ENCODE measurements at regions not wholly inside any gene's neighbourhood (a gene's known extent, or its start where the extent isn't known, plus 50 kb on each side); places are given as distances from the start of the nearest gene placed in this dataset.

DNA sequence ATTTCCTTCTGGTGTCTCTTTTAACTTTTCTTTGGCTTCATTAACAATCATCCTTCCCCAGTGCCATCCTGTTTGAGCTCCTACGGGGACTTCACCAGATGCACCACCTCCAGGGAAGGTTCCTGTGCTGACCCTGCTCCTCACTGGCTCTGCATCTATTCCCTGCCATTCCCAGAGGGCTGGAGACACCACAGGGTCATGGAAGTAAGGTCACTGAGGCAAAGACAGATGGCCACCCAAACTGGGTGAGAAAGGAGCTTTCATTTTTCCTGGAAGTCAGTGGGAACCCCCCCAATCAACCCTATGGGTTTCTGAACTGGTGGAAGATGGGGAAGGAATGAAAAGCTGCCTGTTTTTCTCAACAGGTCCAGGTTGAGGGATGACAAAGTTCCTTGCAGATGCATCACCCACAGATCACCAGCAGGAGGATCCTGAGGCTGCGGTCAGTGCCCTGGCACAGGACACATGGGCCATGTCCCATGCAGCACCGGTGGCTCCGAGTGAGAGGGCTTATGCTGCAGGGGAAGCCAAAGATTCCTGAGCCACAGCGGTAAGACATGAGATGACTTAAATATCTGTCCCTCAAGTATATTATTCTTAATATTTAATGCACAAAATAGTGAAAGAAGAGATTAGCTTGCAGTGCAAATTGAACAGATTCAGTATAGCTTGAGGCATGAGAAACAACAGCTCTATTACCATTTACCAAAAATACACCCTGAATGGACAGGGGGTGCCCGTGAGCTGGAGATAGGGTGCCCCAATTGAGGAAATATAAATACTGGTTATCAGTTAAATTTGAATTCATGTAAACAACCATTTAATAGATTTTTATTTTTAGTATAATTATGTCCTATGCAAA, 73.0 kb upstream of the VPREB1 start:
- H3K4me3 ChIP-seq (ENCODE audit: low read depth in 1 of 3, low read length in 3 of 3): no peak overlapping the region
- no peaks in the 10 kb centered on the region for H3K36me3 ChIP-seq (ENCODE audit: control insufficient read depth in 4 of 4, insufficient read depth in 3 of 4, low read depth in 1 of 4, low read length in 3 of 4)
- no peaks in the 10 kb centered on the region for H3K9me3 ChIP-seq (ENCODE audit: control insufficient read depth in 4 of 4, low read length in 3 of 4)
- H3K4me1 ChIP-seq (ENCODE audit: control insufficient read depth in 4 of 4, insufficient read depth in 4 of 4, low read length in 3 of 4): peaks cover 0 to 3% (median 0%) of the 10 kb centered on the region in 4 donors
- whole genome bisulfite sequencing: 35% methylated on average over 6 of the region's 6 CpGs
- no peaks in the 10 kb centered on the region for H3K27me3 ChIP-seq (ENCODE audit: control insufficient read depth in 4 of 4, insufficient read depth in 4 of 4, low read length in 3 of 4)
- DNase-seq (ENCODE audit: low spot score): no peak
- TF ChIP-seq JUND (IDR thresholded peaks at IDR 0.05): no peak
- TF ChIP-seq FOXA1 (IDR thresholded peaks at IDR 0.05): no peak
- no peak for TF ChIP-seq TAF1 (conservative IDR thresholded peaks at IDR 0.05)
- TF ChIP-seq, protein P1, sequence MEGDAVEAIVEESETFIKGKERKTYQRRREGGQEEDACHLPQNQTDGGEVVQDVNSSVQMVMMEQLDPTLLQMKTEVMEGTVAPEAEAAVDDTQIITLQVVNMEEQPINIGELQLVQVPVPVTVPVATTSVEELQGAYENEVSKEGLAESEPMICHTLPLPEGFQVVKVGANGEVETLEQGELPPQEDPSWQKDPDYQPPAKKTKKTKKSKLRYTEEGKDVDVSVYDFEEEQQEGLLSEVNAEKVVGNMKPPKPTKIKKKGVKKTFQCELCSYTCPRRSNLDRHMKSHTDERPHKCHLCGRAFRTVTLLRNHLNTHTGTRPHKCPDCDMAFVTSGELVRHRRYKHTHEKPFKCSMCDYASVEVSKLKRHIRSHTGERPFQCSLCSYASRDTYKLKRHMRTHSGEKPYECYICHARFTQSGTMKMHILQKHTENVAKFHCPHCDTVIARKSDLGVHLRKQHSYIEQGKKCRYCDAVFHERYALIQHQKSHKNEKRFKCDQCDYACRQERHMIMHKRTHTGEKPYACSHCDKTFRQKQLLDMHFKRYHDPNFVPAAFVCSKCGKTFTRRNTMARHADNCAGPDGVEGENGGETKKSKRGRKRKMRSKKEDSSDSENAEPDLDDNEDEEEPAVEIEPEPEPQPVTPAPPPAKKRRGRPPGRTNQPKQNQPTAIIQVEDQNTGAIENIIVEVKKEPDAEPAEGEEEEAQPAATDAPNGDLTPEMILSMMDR (IDR thresholded peaks at IDR 0.05; ENCODE audit: low read depth, low read length, missing input control): peak; percentile 35
- no peak for TF ChIP-seq NR2F2 (IDR thresholded peaks at IDR 0.05)
- no peak for TF ChIP-seq GABPA (IDR thresholded peaks at IDR 0.05 in 1 of 2, conservative IDR thresholded peaks at IDR 0.05 in 1 of 2)
- no peak for TF ChIP-seq HNF4A (conservative IDR thresholded peaks at IDR 0.05)
- TF ChIP-seq, protein P2, sequence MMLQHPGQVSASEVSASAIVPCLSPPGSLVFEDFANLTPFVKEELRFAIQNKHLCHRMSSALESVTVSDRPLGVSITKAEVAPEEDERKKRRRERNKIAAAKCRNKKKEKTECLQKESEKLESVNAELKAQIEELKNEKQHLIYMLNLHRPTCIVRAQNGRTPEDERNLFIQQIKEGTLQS (IDR thresholded peaks at IDR 0.05): no peak
- TF ChIP-seq RXRA (IDR thresholded peaks at IDR 0.05): no peak
- TF ChIP-seq, protein P3, sequence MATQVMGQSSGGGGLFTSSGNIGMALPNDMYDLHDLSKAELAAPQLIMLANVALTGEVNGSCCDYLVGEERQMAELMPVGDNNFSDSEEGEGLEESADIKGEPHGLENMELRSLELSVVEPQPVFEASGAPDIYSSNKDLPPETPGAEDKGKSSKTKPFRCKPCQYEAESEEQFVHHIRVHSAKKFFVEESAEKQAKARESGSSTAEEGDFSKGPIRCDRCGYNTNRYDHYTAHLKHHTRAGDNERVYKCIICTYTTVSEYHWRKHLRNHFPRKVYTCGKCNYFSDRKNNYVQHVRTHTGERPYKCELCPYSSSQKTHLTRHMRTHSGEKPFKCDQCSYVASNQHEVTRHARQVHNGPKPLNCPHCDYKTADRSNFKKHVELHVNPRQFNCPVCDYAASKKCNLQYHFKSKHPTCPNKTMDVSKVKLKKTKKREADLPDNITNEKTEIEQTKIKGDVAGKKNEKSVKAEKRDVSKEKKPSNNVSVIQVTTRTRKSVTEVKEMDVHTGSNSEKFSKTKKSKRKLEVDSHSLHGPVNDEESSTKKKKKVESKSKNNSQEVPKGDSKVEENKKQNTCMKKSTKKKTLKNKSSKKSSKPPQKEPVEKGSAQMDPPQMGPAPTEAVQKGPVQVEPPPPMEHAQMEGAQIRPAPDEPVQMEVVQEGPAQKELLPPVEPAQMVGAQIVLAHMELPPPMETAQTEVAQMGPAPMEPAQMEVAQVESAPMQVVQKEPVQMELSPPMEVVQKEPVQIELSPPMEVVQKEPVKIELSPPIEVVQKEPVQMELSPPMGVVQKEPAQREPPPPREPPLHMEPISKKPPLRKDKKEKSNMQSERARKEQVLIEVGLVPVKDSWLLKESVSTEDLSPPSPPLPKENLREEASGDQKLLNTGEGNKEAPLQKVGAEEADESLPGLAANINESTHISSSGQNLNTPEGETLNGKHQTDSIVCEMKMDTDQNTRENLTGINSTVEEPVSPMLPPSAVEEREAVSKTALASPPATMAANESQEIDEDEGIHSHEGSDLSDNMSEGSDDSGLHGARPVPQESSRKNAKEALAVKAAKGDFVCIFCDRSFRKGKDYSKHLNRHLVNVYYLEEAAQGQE (IDR thresholded peaks at IDR 0.05): no peak
- TF ChIP-seq ZBTB33 (IDR thresholded peaks at IDR 0.05): no peak
- peak; percentile 14 to 56 for TF ChIP-seq RAD21 (IDR thresholded peaks at IDR 0.05)
- no peak overlapping the region for H3K27ac ChIP-seq (ENCODE audit: low read depth in 1 of 2, low read length in 2 of 2)
- no peak overlapping the region for H3K9ac ChIP-seq (ENCODE audit: low read depth in 1 of 2, low read length in 2 of 2)

- TF ChIP-seq, protein P4, sequence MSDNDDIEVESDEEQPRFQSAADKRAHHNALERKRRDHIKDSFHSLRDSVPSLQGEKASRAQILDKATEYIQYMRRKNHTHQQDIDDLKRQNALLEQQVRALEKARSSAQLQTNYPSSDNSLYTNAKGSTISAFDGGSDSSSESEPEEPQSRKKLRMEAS (IDR thresholded peaks at IDR 0.05): no peak
- TF ChIP-seq, protein P3 (IDR thresholded peaks at IDR 0.05): no peak
- Histone ChIP-seq H3K9ac (ENCODE audit: low read depth in 1 of 2, low read length in 2 of 2) (no peak overlapping the region), H3K27ac (ENCODE audit: low read depth in 1 of 2, low read length in 2 of 2) (no peak overlapping the region), H3K9me3 (ENCODE audit: control insufficient read depth in 4 of 4, low read length in 3 of 4) (no peaks in the 10 kb centered on the region), H3K4me1 (ENCODE audit: control insufficient read depth in 4 of 4, insufficient read depth in 4 of 4, low read length in 3 of 4) (peaks cover 0 to 3% (median 0%) of the 10 kb centered on the region in 4 donors), H3K36me3 (ENCODE audit: control insufficient read depth in 4 of 4, insufficient read depth in 3 of 4, low read depth in 1 of 4, low read length in 3 of 4) (no peaks in the 10 kb centered on the region), H3K4me3 (ENCODE audit: low read depth in 1 of 3, low read length in 3 of 3) (no peak overlapping the region), H3K27me3 (ENCODE audit: control insufficient read depth in 4 of 4, insufficient read depth in 4 of 4, low read length in 3 of 4) (no peaks in the 10 kb centered on the region)
- 33% methylated on average over 1 of the region's 1 CpG for WGBS
- DNase-seq (ENCODE audit: low spot score): no peak
These were observed 74.7 kb upstream of the VPREB1 start for GRCh38 chr22:22169923-22170322.
